Mucosa of descending colon (tissue), 3 donors: ENCODE measurements at regions not wholly inside any gene's neighbourhood (a gene's known extent, or its start where the extent isn't known, plus 50 kb on each side); places are given as distances from the start of the nearest gene placed in this dataset.
A peak's percentile ranks its signal among the peaks of the same experiment; 100 is the strongest.

Source experiments
- ATAC-seq: fragments of 200-7000 bp; cut with Tn5 transposase; one replicate; pipeline ENCODE4 v1.9.1; 2020; ENCODE audit warnings: mild to moderate bottlenecking, moderate library complexity
- DNase-seq, 3 donors: peaks; one replicate each; pipeline ENCODE4 v3.0.0-alpha.2; 2020
- H3K36me3 ChIP-seq: fragments of 200-600 bp; one replicate; pipeline ENCODE4 v1.8.0; 2021; ENCODE audit warnings: low read depth, mild to moderate bottlenecking
- H3K4me1 ChIP-seq: fragments of 200-600 bp; one replicate; pipeline ENCODE4 v1.8.0; 2021; ENCODE audit warnings: low read depth, mild to moderate bottlenecking
- H3K4me3 ChIP-seq: fragments of 200-600 bp; one replicate; pipeline ENCODE4 v1.8.0; 2021; ENCODE audit warnings: mild to moderate bottlenecking
- H3K9me3 ChIP-seq: fragments of 200-600 bp; one replicate; pipeline ENCODE4 v1.8.0; 2021; ENCODE audit warnings: mild to moderate bottlenecking
- intact Hi-C, 2 donors: fragments of 100-400 bp; cut with DNase I in 1 of 2; cut with micrococcal nuclease in 1 of 2; formaldehyde crosslinking; loops; one replicate each; pipeline versions ENCODE4 v1.11.0 to v1.11.1; 2022; cut with DNase I, micrococcal nuclease
- TF ChIP-seq, protein P1 (sequence below): fragments of 200-600 bp; IDR thresholded peaks from one replicate; pipeline ENCODE4 v1.8.0; 2022; ENCODE audit warnings: antibody characterized with exemption, mild to moderate bottlenecking
- donor health status: DM: no; HTN: no; CAD: no; lungs with moderate emphysema.
- donor health status: DM: no; HTN: no; CAD: no.
- donor health status: DM: no; HTN: yes; CAD: no.

- ATAC-seq: no peak
- TF ChIP-seq, protein P1, sequence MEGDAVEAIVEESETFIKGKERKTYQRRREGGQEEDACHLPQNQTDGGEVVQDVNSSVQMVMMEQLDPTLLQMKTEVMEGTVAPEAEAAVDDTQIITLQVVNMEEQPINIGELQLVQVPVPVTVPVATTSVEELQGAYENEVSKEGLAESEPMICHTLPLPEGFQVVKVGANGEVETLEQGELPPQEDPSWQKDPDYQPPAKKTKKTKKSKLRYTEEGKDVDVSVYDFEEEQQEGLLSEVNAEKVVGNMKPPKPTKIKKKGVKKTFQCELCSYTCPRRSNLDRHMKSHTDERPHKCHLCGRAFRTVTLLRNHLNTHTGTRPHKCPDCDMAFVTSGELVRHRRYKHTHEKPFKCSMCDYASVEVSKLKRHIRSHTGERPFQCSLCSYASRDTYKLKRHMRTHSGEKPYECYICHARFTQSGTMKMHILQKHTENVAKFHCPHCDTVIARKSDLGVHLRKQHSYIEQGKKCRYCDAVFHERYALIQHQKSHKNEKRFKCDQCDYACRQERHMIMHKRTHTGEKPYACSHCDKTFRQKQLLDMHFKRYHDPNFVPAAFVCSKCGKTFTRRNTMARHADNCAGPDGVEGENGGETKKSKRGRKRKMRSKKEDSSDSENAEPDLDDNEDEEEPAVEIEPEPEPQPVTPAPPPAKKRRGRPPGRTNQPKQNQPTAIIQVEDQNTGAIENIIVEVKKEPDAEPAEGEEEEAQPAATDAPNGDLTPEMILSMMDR: no peak
- Histone ChIP-seq H3K36me3 (no peaks in the 10 kb centered on the region), H3K4me3 (no peak overlapping the region), H3K4me1 (no peaks in the 10 kb centered on the region), H3K9me3 (no peaks in the 10 kb centered on the region)
- peak in 1 of 3 donors; percentile 31 for DNase-seq
- intact Hi-C loops: no loop called here
These were observed 219.8 kb downstream of the C9orf50 start for GRCh38 chr9:129400971-129401622.

GRCh38 chr9:129400001-129400970 lies 220.6 kb downstream of the C9orf50 start:
- H3K9me3 ChIP-seq: no peaks in the 10 kb centered on the region
- H3K4me3 ChIP-seq: no peak overlapping the region
- no peaks in the 10 kb centered on the region for H3K4me1 ChIP-seq
- TF ChIP-seq, protein P1: no peak
- peak in 1 of 3 donors; percentile 45 for DNase-seq
- ATAC-seq: no peak
- intact Hi-C loops: no loop called here
- H3K36me3 ChIP-seq: no peaks in the 10 kb centered on the region

- H3K9me3 ChIP-seq: no peaks in the 10 kb centered on the region
- ATAC-seq (no peak), DNase-seq (peak in 1 of 3 donors; percentile 8)
- no peaks in the 10 kb centered on the region for H3K36me3 ChIP-seq
- intact Hi-C loops: no loop called here
- no peak overlapping the region for H3K4me3 ChIP-seq
- TF ChIP-seq, protein P1: no peak
- H3K4me1 ChIP-seq: no peaks in the 10 kb centered on the region
These were observed 221.3 kb downstream of the C9orf50 start for GRCh38 chr9:129399634-129399990.

GRCh38 chr9:129398961-129399633 lies 221.0 kb upstream of the IER5L start:
- no peaks in the 10 kb centered on the region for H3K4me1 ChIP-seq
- H3K4me3 ChIP-seq: no peak overlapping the region
- ATAC-seq (no peak), DNase-seq (peak in 1 of 3 donors; percentile 21)
- intact Hi-C loops: no loop called here
- H3K36me3 ChIP-seq: no peaks in the 10 kb centered on the region
- TF ChIP-seq, protein P1: no peak
- H3K9me3 ChIP-seq: no peaks in the 10 kb centered on the region

- intact Hi-C loops: no loop called here
- Histone ChIP-seq H3K9me3 (no peaks in the 10 kb centered on the region), H3K4me3 (no peak overlapping the region), H3K4me1 (no peaks in the 10 kb centered on the region), H3K36me3 (no peaks in the 10 kb centered on the region)
- TF ChIP-seq, protein P1: no peak
- no peak for ATAC-seq
- DNase-seq: no peak
These were observed 220.3 kb upstream of the IER5L start for GRCh38 chr9:129398101-129398960.
